ENCODE measurements at regions not wholly inside any gene's neighbourhood (a gene's known extent, or its start where the extent isn't known, plus 50 kb on each side); places are given as distances from the start of the nearest gene placed in this dataset.

DNA sequence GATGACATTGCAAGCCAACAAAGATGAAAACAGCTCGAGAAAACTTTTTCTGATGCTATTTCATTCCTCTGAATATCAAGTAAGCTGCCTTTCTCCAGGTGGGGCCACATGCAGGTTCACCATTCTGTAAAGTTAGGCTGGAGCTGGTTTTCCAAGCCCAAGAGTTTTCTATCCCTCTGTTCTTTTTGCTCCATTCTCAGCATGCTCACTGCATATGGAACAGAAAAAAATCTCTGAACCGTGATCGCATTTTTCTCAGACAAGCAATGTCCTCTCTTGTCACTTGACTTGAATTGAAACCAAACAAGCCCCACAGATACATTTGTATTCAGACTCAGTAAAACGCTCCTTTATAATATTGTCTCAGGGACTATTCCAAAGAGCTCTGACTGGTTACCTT, 451.6 kb downstream of the FRK start:
- no peaks in the 10 kb centered on the region for H3K36me3 ChIP-seq (replicated peaks in 1 of 2; ENCODE audit: control insufficient read depth in 1 of 2, insufficient read depth in 2 of 2, low read length in 2 of 2)
- no peak overlapping the region for H3K27ac Mint-ChIP-seq
- no peaks in the 10 kb centered on the region for H3K27me3 ChIP-seq (ENCODE audit: control insufficient read depth in 2 of 2, insufficient read depth in 2 of 2, low read length in 2 of 2)
- H3K9ac ChIP-seq (ENCODE audit: insufficient read depth, low read length, poor library complexity, severe bottlenecking) = no peak overlapping the region
- H3K4me1 Mint-ChIP-seq = no peaks in the 10 kb centered on the region
- H3K27me3 Mint-ChIP-seq (ENCODE audit: low read depth in 3 of 3) = no peaks in the 10 kb centered on the region
- H3K27ac ChIP-seq (ENCODE audit: low read depth in 1 of 2, low read length in 2 of 2) = no peak overlapping the region
- H3K4me2 ChIP-seq (replicated peaks; ENCODE audit: extremely low read depth, low read length, poor library complexity, severe bottlenecking) = no peak overlapping the region
- DNase-seq = no peak
- no peaks in the 10 kb centered on the region for H3K4me1 ChIP-seq (ENCODE audit: control insufficient read depth in 1 of 2, insufficient read depth in 2 of 2, low read length in 2 of 2)
- intact Hi-C loops (cut with micrococcal nuclease) = no loop called here
- H3K4me3 Mint-ChIP-seq = no peak overlapping the region
- 87% methylated on average over 3 of the region's 4 CpGs for WGBS (ENCODE audit: insufficient coverage)
- TF ChIP-seq, protein P1, sequence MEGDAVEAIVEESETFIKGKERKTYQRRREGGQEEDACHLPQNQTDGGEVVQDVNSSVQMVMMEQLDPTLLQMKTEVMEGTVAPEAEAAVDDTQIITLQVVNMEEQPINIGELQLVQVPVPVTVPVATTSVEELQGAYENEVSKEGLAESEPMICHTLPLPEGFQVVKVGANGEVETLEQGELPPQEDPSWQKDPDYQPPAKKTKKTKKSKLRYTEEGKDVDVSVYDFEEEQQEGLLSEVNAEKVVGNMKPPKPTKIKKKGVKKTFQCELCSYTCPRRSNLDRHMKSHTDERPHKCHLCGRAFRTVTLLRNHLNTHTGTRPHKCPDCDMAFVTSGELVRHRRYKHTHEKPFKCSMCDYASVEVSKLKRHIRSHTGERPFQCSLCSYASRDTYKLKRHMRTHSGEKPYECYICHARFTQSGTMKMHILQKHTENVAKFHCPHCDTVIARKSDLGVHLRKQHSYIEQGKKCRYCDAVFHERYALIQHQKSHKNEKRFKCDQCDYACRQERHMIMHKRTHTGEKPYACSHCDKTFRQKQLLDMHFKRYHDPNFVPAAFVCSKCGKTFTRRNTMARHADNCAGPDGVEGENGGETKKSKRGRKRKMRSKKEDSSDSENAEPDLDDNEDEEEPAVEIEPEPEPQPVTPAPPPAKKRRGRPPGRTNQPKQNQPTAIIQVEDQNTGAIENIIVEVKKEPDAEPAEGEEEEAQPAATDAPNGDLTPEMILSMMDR (IDR thresholded peaks at IDR 0.05) = no peak
- no peaks in the 10 kb centered on the region for H4K20me1 ChIP-seq (ENCODE audit: insufficient read depth, low read length)
- H3K9me3 Mint-ChIP-seq = peaks cover 0 to 3% (median 2%) of the 10 kb centered on the region in 7 donors
- H3K79me2 ChIP-seq (ENCODE audit: insufficient read depth, low read length) = no peaks in the 10 kb centered on the region
- no peaks in the 10 kb centered on the region for H3K36me3 Mint-ChIP-seq
- H3K4me3 ChIP-seq (replicated peaks in 1 of 3; ENCODE audit: low read depth in 2 of 3, low read length in 3 of 3) = no peak overlapping the region
- H3K9me3 ChIP-seq (replicated peaks in 1 of 2; ENCODE audit: control insufficient read depth in 1 of 2, insufficient read depth in 1 of 2, low read length in 2 of 2) = no peaks in the 10 kb centered on the region
- no peak overlapping the region for H2AFZ ChIP-seq (ENCODE audit: insufficient read depth, low read depth, low read length, poor library complexity, severe bottlenecking)

DNA sequence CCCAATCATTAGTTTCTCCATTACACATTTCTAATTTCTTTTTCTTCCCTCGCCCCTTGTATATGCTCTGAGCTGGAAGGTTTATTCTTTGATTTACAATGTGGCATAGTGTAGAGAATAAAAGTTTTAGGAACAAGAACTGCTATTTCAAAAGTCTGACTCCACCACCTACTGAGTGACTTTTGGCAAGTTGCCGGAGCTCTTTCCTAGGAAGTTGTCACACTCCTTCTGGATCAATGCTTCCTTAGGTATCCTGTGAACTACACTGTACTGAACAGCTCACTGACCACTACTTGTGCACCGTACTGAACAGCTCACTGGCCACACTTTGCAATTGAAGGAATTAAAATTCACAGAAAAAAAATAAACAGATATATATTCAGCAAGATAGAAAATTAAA, 458.2 kb downstream of the FRK start:
- peaks cover 0 to 6% (median 2%) of the 10 kb centered on the region in 7 donors for H3K9me3 Mint-ChIP-seq
- Histone ChIP-seq H3K27me3 (ENCODE audit: control insufficient read depth in 2 of 2, insufficient read depth in 2 of 2, low read length in 2 of 2) (no peaks in the 10 kb centered on the region), H3K4me1 (ENCODE audit: control insufficient read depth in 1 of 2, insufficient read depth in 2 of 2, low read length in 2 of 2) (no peaks in the 10 kb centered on the region), H3K36me3 (replicated peaks in 1 of 2; ENCODE audit: control insufficient read depth in 1 of 2, insufficient read depth in 2 of 2, low read length in 2 of 2) (no peaks in the 10 kb centered on the region), H3K27ac (ENCODE audit: low read depth in 1 of 2, low read length in 2 of 2) (no peak overlapping the region), H3K79me2 (ENCODE audit: insufficient read depth, low read length) (no peaks in the 10 kb centered on the region), H3K4me3 (replicated peaks in 1 of 3; ENCODE audit: low read depth in 2 of 3, low read length in 3 of 3) (no peak overlapping the region), H3K4me2 (replicated peaks; ENCODE audit: extremely low read depth, low read length, poor library complexity, severe bottlenecking) (no peak overlapping the region), H3K9ac (ENCODE audit: insufficient read depth, low read length, poor library complexity, severe bottlenecking) (no peak overlapping the region), H2AFZ (ENCODE audit: insufficient read depth, low read depth, low read length, poor library complexity, severe bottlenecking) (no peak overlapping the region), H3K9me3 (replicated peaks in 1 of 2; ENCODE audit: control insufficient read depth in 1 of 2, insufficient read depth in 1 of 2, low read length in 2 of 2) (no peaks in the 10 kb centered on the region), H4K20me1 (ENCODE audit: insufficient read depth, low read length) (no peaks in the 10 kb centered on the region)
- intact Hi-C loops (cut with micrococcal nuclease) = no loop called here
- no peak for DNase-seq
- WGBS (ENCODE audit: insufficient coverage) = 83% methylated on average over 1 of the region's 3 CpGs
- TF ChIP-seq, protein P1 (IDR thresholded peaks at IDR 0.05) = no peak
- H3K27me3 Mint-ChIP-seq (ENCODE audit: low read depth in 3 of 3) = no peaks in the 10 kb centered on the region
- no peak overlapping the region for H3K4me3 Mint-ChIP-seq
- H3K4me1 Mint-ChIP-seq = no peaks in the 10 kb centered on the region
- no peaks in the 10 kb centered on the region for H3K36me3 Mint-ChIP-seq
- H3K27ac Mint-ChIP-seq = no peak overlapping the region
